ENCODE measurements at regions not wholly inside any gene's neighbourhood (a gene's known extent, or its start where the extent isn't known, plus 50 kb on each side); places are given as distances from the start of the nearest gene placed in this dataset.

DNA sequence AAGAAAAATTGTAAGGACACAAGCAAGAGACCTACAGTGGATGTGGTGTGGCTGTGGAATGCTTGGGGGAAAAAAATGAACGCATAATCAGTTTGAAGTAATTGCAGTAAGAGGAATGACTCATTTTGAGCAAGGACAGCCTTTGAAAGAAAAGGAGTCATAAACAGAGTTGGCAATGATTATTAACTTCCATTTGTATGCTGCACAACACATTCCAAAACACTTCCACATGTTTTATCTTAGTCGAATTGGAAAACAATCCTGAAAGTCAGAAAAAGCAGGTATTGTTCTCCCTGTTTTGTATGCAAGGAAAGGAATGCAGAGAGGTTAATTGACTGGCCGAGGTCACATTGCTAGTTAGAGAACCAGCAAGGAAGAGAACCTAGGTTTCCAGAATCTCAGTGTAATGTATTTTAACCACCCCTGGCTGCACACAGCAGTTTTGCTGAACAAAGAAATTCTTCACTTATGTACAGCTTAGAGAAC, 630.0 kb upstream of the MIR17HG start:
- H3K27me3 ChIP-seq (ENCODE audit: control insufficient read depth, insufficient read depth, low read length): no peaks in the 10 kb centered on the region
- no CpG with 5 or more reads among the region's 3 CpGs for WGBS, 2 experiments (ENCODE audit: extremely low coverage in 2 of 2, insufficient read length in 1 of 2)
- DNase-seq: peak; percentile 10
- no peaks in the 10 kb centered on the region for H3K79me1 ChIP-seq (ENCODE audit: low read depth in 1 of 2, low read length in 2 of 2)
- ChIA-PET CTCF (no interaction called here), POLR2A (ENCODE audit: unreplicated experiment) (no interaction called here)
- H2BK5ac ChIP-seq (ENCODE audit: low read depth, low read length, poor library complexity, severe bottlenecking): no peak overlapping the region
- intact Hi-C loops (cut with micrococcal nuclease): loop anchor here (1.0 kb wide), 1 partner anchor 25 kb away; no protein-coding TSS in a partner anchor
- H2BK120ac ChIP-seq (ENCODE audit: low read depth, low read length): no peak overlapping the region
- no peak overlapping the region for H3K4ac ChIP-seq (ENCODE audit: low read depth, low read length)
- H2BK15ac ChIP-seq (ENCODE audit: low read depth, low read length): no peak overlapping the region
- H3K23ac ChIP-seq (ENCODE audit: low read depth, low read length): no peak overlapping the region
- in situ Hi-C loops (cut with MboI; ENCODE audit: low sequenced_read_pairs): no loop called here
- H2AFZ ChIP-seq (replicated peaks; ENCODE audit: low read length, poor library complexity): no peak overlapping the region
- H3K4me3 ChIP-seq (ENCODE audit: insufficient read depth, low read depth, low read length): no peak overlapping the region
- H3K56ac ChIP-seq (ENCODE audit: extremely low read depth, insufficient read depth, low read length): no peak overlapping the region
- no peak overlapping the region for H3K4me2 ChIP-seq (ENCODE audit: low read depth, low read length)
- no TSS peak for BruUV-seq (replicated peaks)
- no peak overlapping the region for H2BK20ac ChIP-seq (ENCODE audit: low read depth, low read length)
- no peak overlapping the region for H2AK9ac ChIP-seq (replicated peaks; ENCODE audit: low read depth, low read length, poor library complexity)
- H3K4me1 ChIP-seq (ENCODE audit: control insufficient read depth, insufficient read depth, low read length): no peaks in the 10 kb centered on the region
- H3K9ac ChIP-seq (ENCODE audit: low read depth, low read length): no peak overlapping the region
- no peak overlapping the region for H3K27ac ChIP-seq (ENCODE audit: insufficient read depth, low read length)
- no peak overlapping the region for H3K14ac ChIP-seq (replicated peaks; ENCODE audit: low read depth, low read length)
- no peak overlapping the region for H4K5ac ChIP-seq (ENCODE audit: low read depth, low read length)
- no peak overlapping the region for H4K8ac ChIP-seq (ENCODE audit: low read depth in 2 of 2, low read length in 2 of 2)
- no peak for ATAC-seq (ENCODE audit: low read depth)
- H3K9me1 ChIP-seq (ENCODE audit: insufficient read depth, low read length): no peaks in the 10 kb centered on the region
- H4K91ac ChIP-seq (ENCODE audit: insufficient read depth, low read depth, low read length): no peak overlapping the region
- TF ChIP-seq BHLHE40 (IDR thresholded peaks at IDR 0.05; ENCODE audit: low read depth, low read length): no peak
- no peak for TF ChIP-seq RAD21 (IDR thresholded peaks at IDR 0.05; ENCODE audit: low read length)
- TF ChIP-seq POLR2A (IDR thresholded peaks at IDR 0.05; ENCODE audit: low read depth, low read length): no peak
- no peak for TF ChIP-seq RCOR1 (IDR thresholded peaks at IDR 0.05; ENCODE audit: insufficient replicate concordance, low read length)
- no peak for TF ChIP-seq CHD1 (IDR thresholded peaks at IDR 0.05; ENCODE audit: low read depth, low read length)
- TF ChIP-seq, protein P1, sequence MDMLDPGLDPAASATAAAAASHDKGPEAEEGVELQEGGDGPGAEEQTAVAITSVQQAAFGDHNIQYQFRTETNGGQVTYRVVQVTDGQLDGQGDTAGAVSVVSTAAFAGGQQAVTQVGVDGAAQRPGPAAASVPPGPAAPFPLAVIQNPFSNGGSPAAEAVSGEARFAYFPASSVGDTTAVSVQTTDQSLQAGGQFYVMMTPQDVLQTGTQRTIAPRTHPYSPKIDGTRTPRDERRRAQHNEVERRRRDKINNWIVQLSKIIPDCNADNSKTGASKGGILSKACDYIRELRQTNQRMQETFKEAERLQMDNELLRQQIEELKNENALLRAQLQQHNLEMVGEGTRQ (IDR thresholded peaks at IDR 0.05; ENCODE audit: low read depth, low read length): no peak
- no peak for TF ChIP-seq MXI1 (IDR thresholded peaks at IDR 0.05; ENCODE audit: borderline replicate concordance, low read depth, low read length)
- TF ChIP-seq MAFK (IDR thresholded peaks at IDR 0.05; ENCODE audit: low read depth, low read length): no peak
- no peak for TF ChIP-seq NFE2L2 (IDR thresholded peaks at IDR 0.05; ENCODE audit: low read depth, low read length)
- no peak for TF ChIP-seq MAZ (IDR thresholded peaks at IDR 0.05; ENCODE audit: borderline replicate concordance, low read depth, low read length)
- TF ChIP-seq, protein P2, sequence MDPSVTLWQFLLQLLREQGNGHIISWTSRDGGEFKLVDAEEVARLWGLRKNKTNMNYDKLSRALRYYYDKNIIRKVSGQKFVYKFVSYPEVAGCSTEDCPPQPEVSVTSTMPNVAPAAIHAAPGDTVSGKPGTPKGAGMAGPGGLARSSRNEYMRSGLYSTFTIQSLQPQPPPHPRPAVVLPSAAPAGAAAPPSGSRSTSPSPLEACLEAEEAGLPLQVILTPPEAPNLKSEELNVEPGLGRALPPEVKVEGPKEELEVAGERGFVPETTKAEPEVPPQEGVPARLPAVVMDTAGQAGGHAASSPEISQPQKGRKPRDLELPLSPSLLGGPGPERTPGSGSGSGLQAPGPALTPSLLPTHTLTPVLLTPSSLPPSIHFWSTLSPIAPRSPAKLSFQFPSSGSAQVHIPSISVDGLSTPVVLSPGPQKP (IDR thresholded peaks at IDR 0.05; ENCODE audit: borderline replicate concordance, low read depth, low read length): no peak
- no peak for TF ChIP-seq SMC3 (IDR thresholded peaks at IDR 0.05; ENCODE audit: low read depth, low read length)
- no peak overlapping the region for H3K18ac ChIP-seq (ENCODE audit: low read depth, low read length)
- no peaks in the 10 kb centered on the region for H4K20me1 ChIP-seq (ENCODE audit: insufficient read depth, low read length)
- no peak overlapping the region for H2AK5ac ChIP-seq (ENCODE audit: low read depth, low read length)
- no peaks in the 10 kb centered on the region; the same call in 1 of the 2 replicates for H3K9me3 ChIP-seq (ENCODE audit: control insufficient read depth, insufficient read depth, low read length)
- dilution Hi-C loops (cut with HindIII; ENCODE audit: low sequenced_read_pairs, unreplicated experiment): no loop called here
- H3K36me3 ChIP-seq (ENCODE audit: control insufficient read depth, insufficient read depth, low read length): no peaks in the 10 kb centered on the region

All from IMR-90 (cell line).